PFSK-1 (cell line): ENCODE measurements at regions not wholly inside any gene's neighbourhood (a gene's known extent, or its start where the extent isn't known, plus 50 kb on each side); places are given as distances from the start of the nearest gene placed in this dataset.

Source experiments
- POLR2AphosphoS5 ChIP-seq: IDR thresholded peaks from 2 replicates; pipeline ENCODE4 v1.6.1; 2012; ENCODE audit warnings: low read depth, mild to moderate bottlenecking, control low read depth, low read length, moderate library complexity
- REST ChIP-seq, 2 experiments: IDR thresholded peaks; 2 replicates each; pipeline versions ENCODE4 v1.6.1 to v1.8.0; 2011 to 2012; ENCODE audit warnings: low read depth in 2 of 2, low read length in 2 of 2, control low read depth in 1 of 2, inconsistent platforms in 1 of 2, mild to moderate bottlenecking in 1 of 2, moderate library complexity in 1 of 2; ENCODE audit not compliant: insufficient read depth in 1 of 2
- TAF1 ChIP-seq: IDR thresholded peaks from 2 replicates; pipeline ENCODE4 v1.6.1; 2012; ENCODE audit warnings: low read length, control low read depth, borderline replicate concordance; ENCODE audit not compliant: insufficient read depth

- TF ChIP-seq POLR2AphosphoS5: no peak
- TF ChIP-seq TAF1: no peak
- no peak for TF ChIP-seq REST (IDR thresholded peaks at IDR 0.05; ENCODE audit: insufficient read depth in 1 of 2, low read depth in 2 of 2, low read length in 2 of 2)
Observed at GRCh38 chr10:58951746-58952145, 224.7 kb upstream of the PHYHIPL start.
